HG03064 (cell line): ENCODE measurements at regions not wholly inside any gene's neighbourhood (a gene's known extent, or its start where the extent isn't known, plus 50 kb on each side); places are given as distances from the start of the nearest gene placed in this dataset.
"Not testable (repeated sequence)": the region's sequence is repeated elsewhere in the genome, so short reads cannot be mapped to it uniquely, and the experiment has no call there.

Experiments
- ATAC-seq: cut with Tn5 transposase; IDR thresholded peaks from one replicate; pipeline ENCODE4 v1.9.1; 2021; ENCODE audit warnings: low read depth; ENCODE audit not compliant: unreplicated experiment

DNA sequence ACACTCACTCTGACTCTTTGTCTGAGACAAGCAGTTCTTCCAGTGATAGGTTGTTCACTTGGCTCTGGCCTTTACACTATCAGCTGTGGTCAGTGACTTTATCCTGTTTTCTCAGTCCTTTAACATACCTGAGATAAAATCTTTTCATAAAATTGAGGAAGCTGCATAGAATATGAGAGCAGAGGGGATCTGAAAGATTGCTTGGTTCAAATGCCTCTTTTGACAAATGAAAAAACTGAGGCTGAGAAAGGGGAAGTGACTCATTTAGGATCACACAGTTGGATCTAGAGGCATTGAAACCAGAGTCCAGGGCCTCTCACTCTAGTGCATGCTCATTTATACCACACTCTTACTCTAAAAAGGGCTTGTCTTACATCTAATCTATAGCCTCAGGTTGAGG, 277.0 kb upstream of the TBX18 start:
- no peak for ATAC-seq

DNA sequence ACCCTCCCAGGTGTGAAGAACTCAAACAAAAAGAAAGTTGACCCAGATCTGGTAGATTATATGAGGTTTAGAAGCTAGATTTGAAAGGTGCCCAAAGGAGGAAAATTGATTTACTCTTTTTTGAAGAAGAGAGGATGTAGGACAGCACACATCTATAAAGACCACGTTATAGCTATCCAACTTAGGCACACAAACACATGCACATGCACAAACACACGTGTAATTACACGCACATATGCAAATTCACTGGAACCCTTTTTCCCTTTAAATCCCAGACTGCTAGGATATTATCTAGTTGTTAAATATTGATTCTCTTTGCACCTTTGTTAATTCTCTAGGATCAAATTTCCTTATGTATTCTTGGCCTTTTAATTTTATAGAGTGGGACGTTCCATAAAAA, 272.8 kb upstream of the TBX18 start:
- no peak for ATAC-seq

DNA sequence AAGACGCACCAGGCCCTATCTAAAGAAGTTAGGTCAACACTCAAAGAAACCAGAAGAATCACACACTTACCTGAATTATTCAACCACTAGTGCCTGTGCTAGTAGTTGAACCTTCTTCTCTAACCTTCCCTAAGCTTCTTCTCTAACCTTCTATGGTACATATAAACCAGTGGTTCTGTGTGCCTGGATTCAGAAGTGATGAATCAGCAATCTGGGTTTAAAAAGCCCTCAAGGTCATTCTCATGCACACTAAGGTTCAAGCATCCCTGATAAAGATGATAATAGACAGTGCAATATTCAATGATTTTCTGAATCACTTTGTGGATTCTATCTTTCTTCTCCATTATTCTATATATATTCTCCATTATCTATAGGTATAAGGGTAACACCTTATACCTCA, 271.4 kb upstream of the TBX18 start:
- no peak for ATAC-seq

DNA sequence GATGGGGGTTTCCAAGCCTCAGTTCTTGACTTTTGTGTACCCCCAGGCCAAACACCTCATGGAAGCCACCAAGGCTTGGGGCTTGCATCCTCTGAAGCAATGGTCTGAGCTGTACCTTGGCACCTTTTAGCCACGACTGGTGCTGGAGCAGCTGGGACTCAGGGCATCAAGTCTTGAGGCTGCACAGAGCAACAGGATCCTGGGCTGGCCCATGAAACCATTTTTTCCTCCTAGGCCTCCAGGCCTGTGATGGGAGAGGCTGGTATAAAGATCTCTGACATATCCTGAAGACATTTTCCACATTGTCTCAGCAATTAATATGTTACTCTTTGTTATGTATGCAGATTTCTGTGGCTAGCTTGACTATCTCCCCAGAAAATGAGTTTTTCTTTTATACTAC, 269.1 kb upstream of the TBX18 start:
- no peak for ATAC-seq

DNA sequence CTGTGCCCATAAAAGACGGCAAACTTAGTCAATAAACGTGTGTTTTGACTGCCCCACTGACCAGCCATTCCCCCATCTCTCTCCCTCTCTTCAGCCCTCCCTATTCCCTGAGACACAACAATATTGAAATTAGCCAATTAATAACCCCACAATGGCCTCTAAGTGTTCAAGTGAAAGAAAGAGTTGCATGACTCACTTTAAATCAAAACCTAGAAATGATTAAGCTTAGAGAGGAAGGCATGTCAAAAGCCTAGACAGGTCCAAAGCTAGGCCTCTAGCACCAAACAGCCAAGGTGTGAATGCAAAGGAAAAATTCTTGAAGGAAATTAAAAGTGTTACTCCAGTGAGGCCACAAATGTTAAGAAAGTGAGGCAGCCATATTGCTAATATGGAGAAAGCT, 261.6 kb upstream of the TBX18 start:
- ATAC-seq = no peak

DNA sequence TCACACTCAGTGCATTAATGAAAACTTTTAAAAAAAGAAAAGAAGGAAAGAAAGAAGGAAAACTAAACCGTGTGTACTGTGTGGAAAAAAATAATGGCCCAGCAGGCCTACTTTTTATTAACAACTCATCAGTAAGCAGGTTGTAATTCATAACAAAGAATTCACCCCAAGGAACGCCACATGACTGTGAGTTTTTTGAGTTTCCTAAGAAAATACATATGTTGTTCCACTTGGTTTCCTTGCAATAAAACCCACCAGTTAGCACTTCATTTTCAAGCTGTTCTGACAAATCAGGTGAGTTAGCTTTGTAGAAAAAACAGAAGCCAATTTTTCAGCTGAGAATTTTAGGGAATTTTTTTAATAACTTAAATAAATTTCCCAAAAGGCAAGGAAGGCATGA, 259.3 kb upstream of the TBX18 start:
- no peak for ATAC-seq

DNA sequence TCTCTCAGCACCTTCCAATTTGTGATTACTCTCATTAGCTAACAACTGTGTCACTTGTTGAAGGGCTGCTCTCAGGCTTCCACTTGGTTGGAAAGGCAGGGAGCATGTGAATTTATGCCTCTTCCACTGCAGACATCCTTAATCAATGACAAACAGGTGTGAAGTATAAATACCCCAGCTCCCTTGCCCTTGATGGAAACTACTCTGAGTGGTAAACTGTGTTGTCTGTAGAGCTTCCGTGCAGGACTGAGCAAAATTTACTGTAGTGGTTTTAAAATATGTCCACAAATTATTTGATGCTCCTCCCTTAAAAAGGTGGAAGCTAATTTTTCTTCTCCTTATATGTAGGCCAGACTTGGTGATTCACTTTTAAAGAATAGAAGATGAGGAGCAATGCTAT, 253.0 kb upstream of the TBX18 start:
- ATAC-seq = no peak

DNA sequence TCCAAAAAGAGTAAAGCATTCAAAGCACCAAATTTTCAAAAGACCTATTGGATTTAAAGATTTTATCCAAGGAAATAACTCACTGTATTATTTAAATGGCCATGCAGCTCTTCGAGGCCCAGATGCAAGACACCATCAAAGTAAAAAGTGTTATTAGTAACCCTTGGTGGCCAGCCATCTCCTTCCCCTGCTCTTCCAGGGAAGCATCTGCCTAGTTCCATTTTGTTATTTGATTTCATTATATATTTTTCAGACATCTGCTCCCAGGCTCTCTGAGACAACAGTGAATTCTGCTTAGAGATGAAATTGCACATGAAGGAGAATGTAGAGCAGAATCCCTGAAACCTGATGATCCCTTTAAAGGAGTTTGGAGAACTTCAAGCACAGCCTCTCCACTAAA, 252.3 kb upstream of the TBX18 start:
- no peak for ATAC-seq

DNA sequence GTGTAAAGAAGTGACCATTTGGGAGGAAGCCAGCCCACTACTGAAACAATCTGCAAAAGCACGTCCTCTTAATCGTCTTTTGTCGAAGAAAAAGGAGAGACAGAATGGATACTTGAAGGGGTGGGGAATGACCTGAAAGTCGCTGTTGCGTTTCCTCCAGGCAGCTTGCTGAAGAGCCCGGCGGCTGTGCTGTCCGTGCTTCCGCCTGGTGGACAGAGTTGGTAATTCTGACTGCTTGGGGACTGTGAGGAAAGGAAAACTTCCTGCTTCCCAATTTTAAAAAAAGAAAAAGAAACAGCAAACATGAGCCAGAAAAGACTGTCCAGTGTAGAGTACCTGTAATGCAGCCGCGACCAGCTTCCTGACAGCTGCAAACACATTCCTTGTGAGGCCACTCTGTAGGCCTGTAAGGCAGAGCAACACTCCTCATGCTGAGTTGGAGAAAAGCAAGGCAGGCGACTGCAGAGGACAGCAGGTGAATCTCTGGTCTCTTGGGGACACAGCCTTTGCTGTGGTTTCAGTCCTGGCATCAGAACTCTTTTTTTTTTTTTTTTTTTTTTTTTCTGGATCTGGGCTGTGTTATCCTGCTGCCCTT, 251.1 kb upstream of the TBX18 start:
- ATAC-seq = peak; percentile 75

DNA sequence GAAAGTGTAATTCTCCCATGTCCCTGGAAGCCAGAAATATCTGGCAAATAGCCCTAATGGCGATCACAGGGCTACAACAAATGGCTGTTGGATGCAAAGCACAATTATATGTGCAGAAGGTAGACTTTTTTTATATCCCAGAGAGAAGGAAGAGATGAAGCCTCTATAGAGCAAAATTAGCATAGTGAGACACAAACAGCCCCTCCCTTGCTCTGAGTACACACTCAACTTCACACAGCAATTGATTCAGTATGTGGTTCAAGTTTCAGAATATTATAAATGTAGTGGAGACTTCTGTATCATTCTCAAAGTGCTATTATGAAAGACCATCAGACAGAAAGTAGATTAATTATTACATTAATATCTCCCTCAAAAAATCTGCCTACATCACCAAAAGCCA, 246.5 kb upstream of the TBX18 start:
- no peak for ATAC-seq

DNA sequence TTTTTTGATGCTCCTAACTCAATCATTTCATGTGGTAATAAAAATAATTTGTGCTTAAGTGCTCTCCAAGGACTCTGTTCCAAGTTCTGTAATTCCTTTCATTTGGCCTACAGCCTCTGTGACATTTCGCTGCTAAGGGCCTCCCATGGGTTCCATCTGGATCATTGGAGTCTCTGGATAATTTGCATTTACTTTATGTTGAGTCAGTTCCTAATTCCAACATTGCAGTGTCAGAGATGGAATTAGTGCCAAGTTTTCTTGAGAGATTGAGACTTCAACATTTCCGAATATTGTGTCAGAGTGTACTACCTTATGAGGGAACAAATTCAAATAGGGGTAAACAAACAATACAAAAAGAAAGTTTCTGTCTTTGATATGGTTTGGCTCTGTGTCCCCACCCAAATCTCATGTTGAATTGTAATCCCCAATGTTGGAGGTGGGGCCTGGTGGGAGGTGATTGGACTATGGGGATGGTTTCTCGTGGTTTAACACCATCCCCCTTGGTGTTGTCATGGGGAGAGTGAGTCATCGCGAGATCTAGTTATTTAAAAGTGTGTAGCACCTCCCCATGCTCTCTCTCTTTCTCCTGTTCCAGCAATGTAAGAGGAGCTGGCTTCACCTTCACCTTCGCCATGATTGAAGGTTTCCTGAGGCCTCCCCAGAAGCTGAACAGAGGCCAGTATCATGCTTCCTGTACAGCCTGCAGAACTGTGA, 244.1 kb upstream of the TBX18 start:
- no peak for ATAC-seq

DNA sequence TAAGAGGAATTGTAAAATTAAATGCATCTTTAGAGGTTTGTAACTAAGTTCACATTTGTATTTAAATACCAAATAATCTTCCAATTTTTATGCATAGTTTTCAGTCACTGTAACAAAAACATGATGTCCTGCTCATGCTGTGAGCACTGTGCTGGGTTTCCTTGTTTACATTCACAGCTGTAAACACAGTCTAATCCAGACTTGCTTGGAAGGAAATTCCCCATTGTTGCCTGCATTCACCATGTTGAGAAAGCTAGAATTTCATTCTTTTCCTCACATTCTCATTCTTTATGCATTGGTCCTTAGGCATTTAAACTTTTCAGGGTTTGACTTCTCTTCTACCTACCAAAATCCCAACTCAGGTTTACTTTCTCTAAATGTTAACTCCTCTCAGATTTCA, 242.0 kb upstream of the TBX18 start:
- no peak for ATAC-seq

DNA sequence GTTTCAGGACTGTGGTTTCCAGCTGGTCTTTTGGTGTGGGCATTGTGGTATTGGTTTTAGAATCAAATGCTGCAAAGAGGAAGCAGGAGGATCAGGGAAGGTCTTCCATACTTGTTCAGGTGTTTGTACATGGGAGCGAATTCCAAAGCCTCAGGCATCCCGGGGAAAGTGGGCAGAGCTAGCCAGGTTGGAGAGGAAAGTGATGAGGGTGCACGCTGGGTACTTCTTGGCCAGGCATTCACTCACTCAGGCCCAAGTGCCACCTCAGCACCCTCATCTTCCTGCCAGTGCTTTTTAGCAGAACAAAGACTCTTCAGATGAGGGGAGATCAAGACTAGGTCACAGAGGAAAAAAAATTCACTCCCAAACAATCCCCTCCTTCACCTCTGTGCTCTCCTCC, 241.1 kb upstream of the TBX18 start:
- no peak for ATAC-seq

DNA sequence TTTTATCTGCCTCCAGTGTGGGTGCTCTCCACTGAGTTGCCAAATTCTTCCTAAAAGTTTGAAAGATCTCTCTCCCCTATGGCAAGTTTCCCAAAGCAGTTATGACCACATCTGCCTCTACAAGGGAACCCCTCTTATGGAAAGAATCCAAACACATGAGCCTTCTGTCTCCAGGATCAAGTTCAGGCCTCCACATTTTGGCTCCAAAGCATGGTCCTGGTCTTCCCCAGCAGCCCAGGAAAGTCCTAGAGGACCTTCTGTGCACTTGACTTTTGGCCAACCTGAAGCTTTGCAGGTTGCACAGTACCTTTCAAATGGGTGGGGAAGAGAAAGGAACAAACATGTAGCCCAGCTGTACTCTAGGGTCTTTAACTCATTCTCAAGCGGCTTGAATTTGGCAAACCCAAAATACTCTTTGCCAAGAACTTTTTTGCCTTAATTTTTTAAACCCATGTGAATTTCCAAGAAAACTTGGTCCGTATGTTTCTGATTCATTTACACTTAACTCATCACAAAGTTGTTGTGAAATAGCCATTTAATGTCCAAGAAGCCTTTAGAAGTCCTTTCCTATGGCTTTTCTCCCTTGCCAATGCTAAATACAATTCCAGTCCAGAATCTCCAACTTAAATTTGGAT, 240.1 kb upstream of the TBX18 start:
- ATAC-seq = no peak

DNA sequence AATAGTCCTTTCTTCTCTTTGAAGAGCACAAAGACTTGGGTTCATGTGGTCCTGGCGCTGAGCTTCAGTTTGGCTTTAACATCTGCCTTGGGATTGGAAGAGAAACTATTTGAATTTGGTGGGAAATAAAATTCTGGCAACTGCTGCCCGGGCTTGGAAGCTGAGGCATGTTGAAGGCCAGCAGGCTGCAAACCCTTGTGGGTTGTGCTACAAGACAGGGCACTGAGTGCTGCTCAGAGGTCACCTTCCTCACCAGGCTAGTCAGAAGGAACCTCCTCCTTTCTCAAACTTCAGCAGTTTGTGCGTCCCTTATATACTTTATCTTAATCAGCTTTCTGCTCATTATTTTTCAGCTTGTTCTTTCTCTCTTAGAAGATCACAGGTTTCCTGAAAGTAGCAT, 238.4 kb upstream of the TBX18 start:
- ATAC-seq = no peak

DNA sequence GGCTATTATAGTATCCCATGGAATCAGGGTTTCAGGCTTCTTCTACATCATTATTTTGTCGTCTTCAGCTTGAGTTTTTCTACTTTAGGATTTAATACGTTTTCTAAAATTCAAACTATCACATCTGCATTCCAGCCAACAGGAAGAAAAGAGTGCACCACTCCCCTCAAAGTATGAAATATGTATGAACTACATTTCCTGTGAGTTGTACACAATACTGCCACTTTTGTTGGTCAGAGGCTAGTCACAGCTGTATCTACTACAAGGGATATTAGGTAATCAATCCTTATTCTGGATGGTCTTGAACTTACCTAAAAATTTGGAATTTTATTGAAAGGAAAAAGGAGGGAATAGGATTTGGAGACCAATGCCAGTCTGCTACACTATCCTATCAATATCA, 235.6 kb upstream of the TBX18 start:
- ATAC-seq = no peak

DNA sequence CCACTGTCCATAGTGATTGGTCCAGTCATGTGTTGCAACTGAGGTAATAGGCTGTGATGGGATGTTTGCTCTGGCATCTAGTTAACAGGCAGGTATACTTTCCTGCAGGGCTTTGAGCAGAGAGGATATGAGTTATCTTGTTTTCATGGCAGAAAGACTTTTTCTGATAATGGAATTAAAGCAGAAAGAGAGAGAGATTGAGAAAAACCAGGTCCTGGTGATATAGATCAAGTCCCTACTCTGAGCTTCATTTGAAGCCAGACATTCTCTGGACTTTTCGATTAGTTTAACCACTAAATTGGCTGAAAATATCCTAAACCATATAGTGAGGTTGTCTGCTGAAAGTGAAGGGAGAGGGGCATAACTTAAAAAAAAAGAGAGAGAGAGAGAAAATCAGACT, 233.8 kb upstream of the TBX18 start:
- ATAC-seq = no peak

DNA sequence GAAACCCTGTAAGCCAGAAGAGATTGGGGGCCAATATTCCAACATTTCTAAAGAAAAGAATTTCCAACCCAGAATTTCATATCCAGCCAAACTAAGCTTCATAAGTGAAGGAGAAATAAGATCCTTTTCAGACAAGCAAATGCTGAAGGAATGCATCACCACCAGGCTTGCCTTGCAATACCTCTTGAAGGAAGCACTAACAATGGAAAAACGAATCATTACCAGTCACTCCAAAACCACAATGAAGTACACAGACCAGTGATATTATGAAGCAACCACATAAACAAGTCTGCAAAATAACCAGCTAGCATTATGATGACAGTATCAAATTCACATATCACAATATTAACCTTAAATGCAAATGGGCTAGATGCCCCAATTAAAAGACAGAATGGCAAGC, 224.4 kb upstream of the TBX18 start:
- ATAC-seq = not testable (repeated sequence)

DNA sequence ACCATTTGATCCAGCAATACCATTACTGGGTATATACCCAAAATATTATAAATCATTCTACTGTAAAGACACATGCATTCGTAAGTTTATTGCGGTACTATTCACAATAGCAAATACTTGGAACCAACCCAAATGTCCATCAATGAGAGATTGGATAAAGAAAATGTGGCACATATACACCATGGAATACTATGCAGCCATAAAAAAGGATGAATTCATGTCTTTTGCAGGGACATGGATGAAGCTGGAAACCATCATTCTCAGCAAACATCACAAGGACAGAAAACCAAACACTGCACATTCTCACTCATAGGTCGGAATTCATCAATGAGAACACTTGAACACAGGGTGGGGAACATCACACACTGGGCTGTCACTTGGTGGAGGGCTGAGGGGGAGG, 221.1 kb upstream of the TBX18 start:
- ATAC-seq = not testable (repeated sequence)

DNA sequence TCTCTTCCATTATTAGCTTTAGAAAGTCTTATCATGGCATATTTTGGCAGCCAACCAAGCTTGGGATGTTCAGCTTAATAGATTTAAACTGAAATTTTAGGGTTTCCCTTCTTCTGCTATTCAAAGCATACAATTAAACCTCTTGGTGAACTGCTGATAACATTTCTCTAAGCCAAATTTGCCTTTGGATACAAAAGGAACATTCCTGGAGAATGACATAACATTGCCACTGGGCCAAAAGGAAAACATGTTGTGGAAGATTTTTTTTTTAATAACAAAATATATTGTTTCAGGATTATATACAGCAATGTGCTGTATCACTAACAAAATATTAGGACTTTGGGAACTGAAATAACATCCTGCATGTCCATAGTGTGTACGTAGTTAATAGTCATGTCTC, 215.1 kb upstream of the TBX18 start:
- no peak for ATAC-seq

DNA sequence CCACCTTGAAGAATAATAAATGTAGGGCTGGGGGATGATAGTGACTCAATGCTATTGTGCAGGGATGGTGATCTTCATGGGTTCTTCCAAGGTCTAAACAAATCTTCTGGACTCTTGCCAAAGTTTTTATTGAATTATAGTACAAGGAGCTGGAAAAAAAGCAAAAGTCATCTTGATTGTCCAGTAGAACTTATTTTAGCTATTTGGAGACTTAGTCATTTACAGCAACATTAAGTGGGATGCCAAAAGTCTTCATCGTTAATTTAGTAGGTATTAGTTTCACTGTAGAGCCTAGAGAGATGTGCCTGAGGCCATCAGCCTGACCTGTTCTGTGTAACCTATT, 212.9 kb upstream of the TBX18 start:
- no peak for ATAC-seq
